OCI-LY1 (cell line): ENCODE measurements at regions not wholly inside any gene's neighbourhood (a gene's known extent, or its start where the extent isn't known, plus 50 kb on each side); places are given as distances from the start of the nearest gene placed in this dataset.

Experiments
- H2AFZ ChIP-seq: fragments of 200-600 bp; sonication (generic), shearing (Covaris generic); 2 replicates; pipeline ENCODE4 v1.6.0; 2014; ENCODE audit warnings: antibody characterized with exemption, mild to moderate bottlenecking, low read length
- H3F3A ChIP-seq: fragments of 200-600 bp; sonication (generic), shearing (Covaris generic); 2 replicates; pipeline ENCODE4 v1.6.0; 2014; ENCODE audit warnings: mild to moderate bottlenecking, antibody characterized with exemption, low read length, moderate library complexity; ENCODE audit not compliant: insufficient read depth
- H3K27ac ChIP-seq: fragments of 200-600 bp; sonication (generic); 2 replicates; pipeline ENCODE4 v1.5.1; 2014; ENCODE audit warnings: low read length, mixed run types, mild to moderate bottlenecking, low read depth; ENCODE audit not compliant: poor library complexity, severe bottlenecking
- H3K27me3 ChIP-seq: fragments of 200-600 bp; sonication (generic); 2 replicates; pipeline ENCODE4 v1.6.0; 2014; ENCODE audit warnings: antibody characterized with exemption, mild to moderate bottlenecking, low read length, moderate library complexity; ENCODE audit not compliant: insufficient read depth
- H3K36me3 ChIP-seq: fragments of 200-600 bp; sonication (generic); 2 replicates; pipeline ENCODE4 v1.6.1; 2014; ENCODE audit warnings: mild to moderate bottlenecking, antibody characterized with exemption, low read length, moderate library complexity, mixed read lengths; ENCODE audit not compliant: insufficient read depth
- H3K4me1 ChIP-seq: fragments of 200-600 bp; sonication (generic); 2 replicates; pipeline ENCODE4 v1.5.1; 2014; ENCODE audit warnings: mild to moderate bottlenecking, low read length, moderate library complexity; ENCODE audit not compliant: insufficient read depth, severe bottlenecking
- H3K4me2 ChIP-seq: fragments of 200-600 bp; sonication (generic), shearing (Covaris generic); 2 replicates; pipeline ENCODE4 v1.6.1; 2014; ENCODE audit warnings: low read length
- H3K4me3 ChIP-seq: fragments of 200-600 bp; sonication (generic); 2 replicates; pipeline ENCODE4 v1.5.1; 2014; ENCODE audit warnings: low read length, low read depth, mild to moderate bottlenecking, mixed read lengths; ENCODE audit not compliant: poor library complexity, severe bottlenecking
- H3K79me2 ChIP-seq: fragments of 200-600 bp; shearing (Covaris generic); 2 replicates; pipeline ENCODE4 v1.6.1; 2016; ENCODE audit warnings: mixed run types, low read length, mixed read lengths; ENCODE audit not compliant: insufficient read depth
- H3K9ac ChIP-seq: fragments of 200-600 bp; sonication (generic), shearing (Covaris generic); 2 replicates; pipeline ENCODE4 v1.6.1; 2014; ENCODE audit warnings: mild to moderate bottlenecking, low read length, mixed read lengths
- H3K9me2 ChIP-seq: fragments of 200-600 bp; sonication (generic), shearing (Covaris generic); 2 replicates; pipeline ENCODE4 v1.6.1; 2014; ENCODE audit warnings: low read depth, mild to moderate bottlenecking, low read length, mixed read lengths
- H3K9me3 ChIP-seq: fragments of 200-600 bp; shearing (Covaris generic); 2 replicates; pipeline ENCODE4 v1.6.1; 2014; ENCODE audit warnings: low read length, mixed read lengths
- H4K20me1 ChIP-seq: fragments of 200-600 bp; sonication (generic), shearing (Covaris generic); 2 replicates; pipeline ENCODE4 v1.6.0; 2016; ENCODE audit warnings: mild to moderate bottlenecking, low read length; ENCODE audit not compliant: insufficient read depth
- CTCF ChIP-seq: fragments of 200-600 bp; sonication (generic), shearing (Covaris generic); IDR thresholded peaks from 2 replicates; pipeline ENCODE4 v1.5.1; 2017; ENCODE audit warnings: mild to moderate bottlenecking, antibody characterized with exemption, low read length, moderate library complexity, mixed read lengths
- EZH2 ChIP-seq: fragments of 200-600 bp; sonication (generic), shearing (Covaris generic); IDR thresholded peaks from 2 replicates; pipeline ENCODE4 v1.8.0; 2017; ENCODE audit warnings: borderline replicate concordance, mixed run types, mild to moderate bottlenecking, antibody characterized with exemption, low read length, moderate library complexity, mixed read lengths

DNA sequence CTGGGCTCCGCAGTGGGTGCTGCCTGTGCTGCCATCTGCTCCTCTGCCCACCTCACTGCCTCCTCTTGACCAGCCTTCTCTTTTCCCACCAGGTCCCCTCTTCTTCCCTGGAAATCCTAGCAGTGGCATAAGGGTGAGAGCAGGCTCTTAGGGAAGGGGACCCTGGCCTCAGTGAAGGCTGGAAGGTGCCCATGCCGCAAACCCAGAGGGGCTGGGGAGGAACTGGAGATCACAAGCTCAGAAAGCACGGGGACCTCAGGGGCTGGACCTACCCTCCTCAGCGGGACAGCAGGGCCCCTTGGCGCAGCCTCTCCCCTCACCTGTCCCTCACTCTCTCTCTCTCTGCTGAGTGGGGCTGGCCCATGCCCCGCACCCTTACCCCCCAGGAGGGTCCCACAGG is 144.4 kb upstream of the IRX2 start:
- H4K20me1 ChIP-seq, result no peaks in the 10 kb centered on the region

GRCh38 chr5:2895196-2895595 is 143.7 kb upstream of the IRX2 start:
- Histone ChIP-seq H3K4me3 (no peak overlapping the region), H3K27ac (no peak overlapping the region), H3K27me3 (no peaks in the 10 kb centered on the region), H3F3A (no peaks in the 10 kb centered on the region), H4K20me1 (no peaks in the 10 kb centered on the region), H3K4me1 (no peaks in the 10 kb centered on the region), H3K36me3 (no peaks in the 10 kb centered on the region), H3K9ac (no peak overlapping the region), H3K4me2 (no peak overlapping the region), H2AFZ (no peak overlapping the region), H3K79me2 (no peaks in the 10 kb centered on the region), H3K9me2 (no peaks in the 10 kb centered on the region), H3K9me3 (no peaks in the 10 kb centered on the region)
- TF ChIP-seq EZH2 (no peak), CTCF (no peak)

More for the DNA sequence above, 144.4 kb upstream of the IRX2 start:
- H3K4me2 ChIP-seq, result no peak overlapping the region
- H2AFZ ChIP-seq, result no peak overlapping the region
- H3K4me1 ChIP-seq, result no peaks in the 10 kb centered on the region
- H3K36me3 ChIP-seq, result no peaks in the 10 kb centered on the region
- no peaks in the 10 kb centered on the region for H3K9me3 ChIP-seq
- no peak overlapping the region for H3K27ac ChIP-seq
- TF ChIP-seq CTCF (no peak), EZH2 (no peak)
- no peak overlapping the region for H3K9ac ChIP-seq
- H3K4me3 ChIP-seq, result no peak overlapping the region
- no peaks in the 10 kb centered on the region for H3K9me2 ChIP-seq
- H3F3A ChIP-seq, result no peaks in the 10 kb centered on the region
- no peaks in the 10 kb centered on the region for H3K79me2 ChIP-seq
- no peaks in the 10 kb centered on the region for H3K27me3 ChIP-seq

DNA sequence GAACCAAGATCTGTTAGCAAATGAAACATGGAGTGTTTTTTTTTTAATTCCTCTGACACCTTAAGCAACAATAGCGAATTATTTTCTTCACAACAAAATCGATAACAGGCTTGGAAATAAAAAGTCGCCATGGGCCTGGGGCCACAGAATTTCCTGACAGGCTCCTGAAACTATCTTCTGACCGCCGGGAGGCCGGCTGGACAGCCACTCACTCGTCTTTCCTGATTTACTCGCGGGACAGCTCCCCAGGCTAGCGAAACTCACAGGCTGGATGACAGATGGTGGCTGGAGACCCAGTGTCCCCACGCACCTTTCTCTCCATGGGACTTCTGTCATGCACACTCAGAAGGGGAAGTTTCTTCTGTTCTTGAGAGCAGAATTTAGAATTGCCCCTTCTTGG is 143.3 kb upstream of the IRX2 start:
- H3K36me3 ChIP-seq, result no peaks in the 10 kb centered on the region
- no peaks in the 10 kb centered on the region for H4K20me1 ChIP-seq
- no peaks in the 10 kb centered on the region for H3K9me2 ChIP-seq
- H3K4me2 ChIP-seq, result no peak overlapping the region
- no peak for TF ChIP-seq EZH2
- TF ChIP-seq CTCF, result no peak
- H3F3A ChIP-seq, result no peaks in the 10 kb centered on the region
- no peaks in the 10 kb centered on the region for H3K27me3 ChIP-seq
- no peak overlapping the region for H3K9ac ChIP-seq
- no peaks in the 10 kb centered on the region for H3K9me3 ChIP-seq
- H3K4me3 ChIP-seq, result no peak overlapping the region
- no peak overlapping the region for H3K27ac ChIP-seq
- H2AFZ ChIP-seq, result no peak overlapping the region
- H3K4me1 ChIP-seq, result no peaks in the 10 kb centered on the region
- H3K79me2 ChIP-seq, result no peaks in the 10 kb centered on the region
